Muscle of back (tissue), 3 donors: ENCODE measurements at regions not wholly inside any gene's neighbourhood (a gene's known extent, or its start where the extent isn't known, plus 50 kb on each side); places are given as distances from the start of the nearest gene placed in this dataset.
A peak's percentile ranks its signal among the peaks of the same experiment; 100 is the strongest.
"Not testable (repeated sequence)": the region's sequence is repeated elsewhere in the genome, so short reads cannot be mapped to it uniquely, and the experiment has no call there.

ENCODE experiments used
- DNase-seq, 3 donors: peaks; one replicate each; pipeline versions ENCODE4 v3.0.0 to v3.0.0-alpha.2; 2013

DNA sequence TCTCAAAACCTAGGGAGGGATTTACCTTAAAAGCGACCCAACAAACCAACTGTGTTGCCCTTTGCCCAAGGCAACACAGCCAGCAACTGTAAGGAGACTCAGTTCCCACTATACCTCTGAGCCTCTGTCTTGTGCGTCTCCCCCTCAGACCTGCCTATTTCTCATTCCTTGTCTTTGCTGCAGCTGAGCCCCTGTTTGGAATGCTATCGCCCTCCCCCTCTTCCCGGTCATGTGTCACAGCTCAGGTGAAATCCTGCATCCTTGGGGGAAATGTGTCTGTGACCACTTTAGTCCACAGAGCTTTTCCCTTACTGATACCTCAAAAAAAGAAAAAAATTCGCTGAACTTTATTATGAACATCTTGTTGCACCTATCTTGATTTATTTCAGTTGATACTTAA is 52.0 kb upstream of the LRIG1 start:
- DNase-seq: no peak

DNA sequence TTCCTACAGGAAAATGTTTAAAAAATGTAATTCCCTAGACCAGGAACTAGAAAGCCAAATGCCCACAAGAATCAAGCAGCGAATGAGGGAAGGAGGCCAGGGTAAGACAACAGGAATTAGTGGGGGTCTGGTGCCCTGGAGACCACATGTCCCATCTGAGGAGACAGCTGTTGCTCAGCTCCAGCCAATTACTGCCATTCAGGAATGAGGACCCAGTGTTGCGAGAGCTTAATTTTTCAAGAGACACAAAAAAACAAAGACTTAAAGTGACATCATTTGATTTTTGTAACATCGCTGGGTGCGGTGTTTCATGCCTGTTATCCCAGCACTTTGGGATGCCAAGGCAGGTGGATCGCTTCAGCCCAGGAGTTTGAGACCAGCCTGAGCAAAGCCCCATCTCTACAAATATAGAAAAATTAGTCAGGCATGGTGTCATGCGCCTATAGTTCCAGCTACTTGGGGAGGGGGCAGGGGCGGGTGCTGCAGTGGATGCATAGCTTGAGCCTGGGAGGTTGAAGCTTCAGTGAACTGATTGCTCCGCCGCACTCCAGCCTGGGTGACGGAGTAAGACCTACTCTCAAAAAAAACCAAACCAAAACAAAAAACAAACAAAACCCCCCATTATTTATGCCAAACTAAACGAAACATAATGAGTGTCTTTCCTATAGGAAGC is 52.8 kb upstream of the LRIG1 start:
- peak in 1 of 3 donors; percentile 38 for DNase-seq

DNA sequence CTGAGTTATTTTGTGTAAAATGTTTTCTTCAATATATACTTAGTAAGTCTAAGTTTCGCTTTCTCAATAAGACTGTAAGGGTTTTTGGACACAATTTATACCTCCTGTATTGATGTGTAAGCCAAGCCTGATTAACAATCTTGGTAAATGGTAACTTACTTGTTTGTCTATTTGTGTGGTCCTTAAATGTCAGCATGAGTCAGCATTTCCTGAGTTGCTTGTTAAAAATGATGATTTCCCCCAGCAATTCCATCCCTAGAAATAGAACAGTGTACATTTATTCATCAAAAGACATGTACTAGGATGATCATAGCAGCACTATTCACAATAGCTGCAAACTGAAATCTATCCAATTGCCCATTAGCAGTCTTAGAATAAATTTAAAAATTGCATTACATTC is 53.4 kb upstream of the LRIG1 start:
- DNase-seq: peak in 1 of 3 donors; percentile 30

DNA sequence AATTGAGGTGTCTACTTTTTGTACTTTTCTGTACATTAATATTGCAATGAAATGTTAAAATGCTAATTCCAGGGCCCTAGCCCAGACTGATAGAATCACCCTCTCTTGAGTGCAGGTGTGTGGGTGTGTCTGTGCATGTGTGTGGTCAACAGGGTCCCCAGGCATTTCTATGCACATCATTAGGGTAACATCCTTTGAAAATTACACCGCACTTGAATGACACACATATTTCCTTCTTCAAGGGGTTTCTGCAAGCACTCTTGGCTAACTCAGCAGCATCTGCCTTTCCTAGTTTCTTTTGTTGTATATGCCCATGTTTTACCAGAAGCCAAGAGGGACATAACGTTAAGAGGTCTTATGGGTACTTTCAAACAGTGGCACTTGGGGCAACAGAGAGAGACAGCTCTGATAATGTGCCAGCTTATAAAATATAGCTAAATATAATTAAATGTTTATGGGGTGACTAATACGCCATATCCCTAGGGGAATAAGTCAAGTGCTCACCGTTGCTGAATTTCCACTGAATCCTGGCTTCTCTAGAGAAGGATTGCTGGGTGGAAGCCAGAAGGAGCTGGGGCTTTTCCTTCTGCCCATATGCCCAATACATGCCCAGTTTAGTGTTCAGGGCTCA is 54.5 kb upstream of the LRIG1 start:
- no peak for DNase-seq

- no peak for DNase-seq
Measured at GRCh38 chr3:66557170-66557569, 56.3 kb upstream of the LRIG1 start.

DNA sequence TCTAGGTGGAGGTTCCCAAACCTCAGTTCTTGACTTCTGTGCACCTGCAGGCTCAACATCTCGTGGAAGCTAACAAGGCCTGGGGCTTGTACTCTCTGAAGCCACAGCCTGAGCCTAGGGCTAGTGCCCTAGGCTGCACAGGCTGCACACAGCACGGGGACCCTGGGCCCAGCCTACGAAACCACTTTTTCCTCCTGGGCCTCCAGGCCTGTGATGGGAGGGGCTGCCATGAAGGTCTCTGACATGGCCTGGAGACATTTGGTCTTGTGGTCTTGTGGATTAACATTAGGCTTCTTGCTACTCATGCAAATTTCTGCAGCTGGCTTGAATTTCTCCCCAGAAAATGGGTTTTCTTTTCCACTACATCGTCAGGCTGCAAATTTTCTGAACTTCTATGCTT is 59.1 kb upstream of the LRIG1 start:
- DNase-seq: not testable (repeated sequence)

GRCh38 chr3:66561367-66561766 is 60.5 kb upstream of the LRIG1 start:
- no peak for DNase-seq

DNA sequence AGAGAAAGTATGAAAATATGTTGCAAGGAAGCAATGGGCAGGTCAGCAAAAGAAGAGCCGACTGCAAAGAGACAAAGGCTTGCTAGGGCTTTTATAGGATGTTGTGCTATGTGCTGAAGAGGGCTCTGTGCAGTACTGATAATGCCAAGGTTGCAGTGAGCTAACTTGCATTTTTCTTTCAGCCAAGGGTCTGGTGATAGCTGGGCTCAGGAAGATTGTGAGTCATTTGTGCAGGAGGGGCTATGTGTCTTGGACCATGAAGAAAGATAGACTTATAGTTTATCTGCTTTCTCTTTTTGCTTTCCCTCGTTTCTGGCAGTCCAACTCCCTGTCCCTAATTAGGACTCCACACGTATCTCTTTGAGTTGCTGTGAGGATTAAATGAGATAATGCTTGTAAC is 64.5 kb upstream of the LRIG1 start:
- DNase-seq: no peak

DNA sequence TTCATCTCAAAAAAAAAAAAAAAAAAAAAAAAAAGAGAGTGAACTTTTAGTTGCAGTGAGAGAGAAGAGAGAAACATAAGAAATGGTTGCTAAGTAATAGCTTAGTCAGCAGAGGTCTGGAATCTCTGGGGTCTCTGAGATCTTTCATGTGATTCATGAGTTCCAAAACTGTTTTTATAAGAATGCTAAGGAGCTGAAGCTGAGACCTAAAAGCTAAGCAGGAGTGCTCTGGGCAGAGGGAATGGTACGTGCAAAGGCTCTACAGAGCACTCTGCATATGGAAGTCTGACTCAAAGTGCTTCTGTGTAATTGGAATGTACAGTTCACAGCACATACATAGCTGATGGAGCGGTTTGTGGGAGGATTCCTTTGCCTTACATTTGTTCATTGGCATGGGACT is 66.3 kb upstream of the LRIG1 start:
- DNase-seq: peak; percentile 40 to 91 (median 70)

- peak; percentile 51 to 85 (median 70) for DNase-seq
Measured at GRCh38 chr3:66572090-66572675, 71.4 kb upstream of the LRIG1 start.

GRCh38 chr3:66572938-66573710 is 72.3 kb upstream of the LRIG1 start:
- DNase-seq: no peak

DNA sequence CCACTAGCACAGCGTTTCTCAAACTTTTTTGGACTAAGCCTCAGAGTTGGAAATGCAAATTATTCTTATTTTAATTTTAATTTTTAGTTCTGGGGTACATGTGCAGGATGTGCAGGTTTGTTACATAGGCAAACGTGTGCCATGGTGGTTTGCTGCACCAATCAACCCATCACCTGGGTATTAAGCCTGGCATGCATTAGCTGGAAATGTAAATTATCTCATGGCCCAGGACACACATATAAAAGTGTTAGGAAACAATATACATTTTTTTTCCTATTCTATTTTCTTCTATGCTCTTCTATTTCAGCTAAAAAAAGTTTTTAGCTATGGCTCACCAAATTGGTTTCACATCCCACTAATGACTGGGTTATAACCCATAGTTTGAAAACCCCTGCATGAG is 73.3 kb upstream of the LRIG1 start:
- DNase-seq: no peak

DNA sequence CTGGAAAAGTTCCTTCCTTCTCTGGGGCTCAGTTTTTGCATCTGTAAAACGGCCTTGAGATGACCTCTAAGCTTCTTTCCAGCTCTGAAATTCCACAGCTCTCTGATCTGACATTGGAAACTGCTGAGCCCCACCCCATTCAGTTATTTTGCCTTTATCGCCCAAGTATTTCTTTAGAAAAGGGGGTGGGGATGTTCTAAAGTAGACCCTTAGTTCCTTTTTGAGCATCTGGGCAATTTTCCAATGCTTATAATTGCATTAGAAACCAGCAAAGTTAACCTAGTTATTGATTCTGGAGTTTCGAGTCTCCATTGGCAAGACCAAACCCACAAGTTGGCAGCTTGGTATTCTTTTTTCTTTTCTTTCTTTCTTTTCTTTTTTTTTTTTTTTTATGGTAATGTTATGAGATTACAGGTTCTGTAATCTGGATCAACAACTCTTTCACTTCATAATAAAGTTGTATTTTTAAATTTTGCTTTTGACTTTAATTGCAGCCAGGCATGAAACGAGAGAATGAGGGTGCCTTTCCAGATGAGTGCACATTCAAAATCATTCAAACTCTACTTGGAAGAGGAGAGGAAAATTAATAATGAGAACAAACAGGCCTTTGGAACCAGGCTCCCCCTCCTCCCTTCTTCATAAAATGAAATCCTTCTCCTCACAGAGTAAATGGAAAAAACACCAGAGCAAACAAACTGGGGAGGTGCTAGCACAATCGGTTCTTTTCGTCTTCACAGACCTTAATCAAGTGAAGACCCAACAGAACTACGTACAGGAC is 76.8 kb upstream of the LRIG1 start:
- peak in 1 of 3 donors; percentile 44 for DNase-seq

DNA sequence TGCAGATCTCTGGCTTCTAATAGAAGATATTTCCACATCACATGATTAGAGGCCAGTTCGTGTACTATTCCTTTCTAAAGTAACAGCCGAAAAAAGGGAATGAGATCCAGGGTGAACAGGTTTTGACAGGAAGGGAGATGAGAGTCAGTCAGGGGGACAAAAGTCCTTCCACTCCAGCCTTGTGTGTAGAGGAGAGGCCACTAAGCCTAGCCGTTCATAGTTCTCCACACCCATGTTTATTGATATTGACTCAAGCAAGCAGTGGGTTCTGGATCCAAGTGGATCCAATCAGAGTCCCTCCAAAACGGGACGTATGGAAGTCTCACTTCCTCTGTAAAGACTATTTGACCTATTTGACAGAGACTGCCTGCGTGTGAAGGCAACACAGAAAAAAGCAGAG is 80.4 kb upstream of the LRIG1 start:
- DNase-seq: no peak

- peak in 1 of 3 donors; percentile 60 for DNase-seq
Measured at GRCh38 chr3:66582721-66583423, 82.0 kb upstream of the LRIG1 start.

DNA sequence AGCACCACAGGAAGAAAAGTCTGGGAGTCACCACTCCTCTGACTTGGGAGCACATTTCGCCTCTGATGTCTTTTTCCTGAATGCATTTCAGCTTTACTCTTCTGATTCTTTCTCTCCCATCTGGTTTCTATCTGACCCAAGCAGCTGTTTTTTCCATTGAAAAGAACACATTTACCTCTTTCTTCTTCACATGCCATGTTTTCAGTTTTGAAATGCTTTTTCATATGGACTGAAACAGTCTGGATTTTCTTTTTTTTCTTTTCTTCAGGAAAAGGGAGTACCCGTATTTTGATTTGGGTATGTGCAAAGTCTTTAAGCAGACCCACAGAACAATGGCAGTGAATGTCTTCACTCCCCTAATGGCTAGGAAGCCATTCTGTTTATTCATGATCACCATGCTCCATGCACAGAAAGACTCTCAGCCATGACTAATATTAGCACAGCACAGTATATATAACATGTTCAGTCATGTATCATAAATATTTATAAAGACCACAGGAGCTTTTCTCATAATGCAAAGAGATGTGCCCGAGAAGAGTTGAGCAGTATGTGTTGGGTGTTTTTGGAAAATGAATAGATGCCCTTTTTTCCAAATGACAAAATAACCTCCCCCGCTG is 82.7 kb upstream of the LRIG1 start:
- peak in 2 of 3 donors; percentile 66 to 81 for DNase-seq

DNA sequence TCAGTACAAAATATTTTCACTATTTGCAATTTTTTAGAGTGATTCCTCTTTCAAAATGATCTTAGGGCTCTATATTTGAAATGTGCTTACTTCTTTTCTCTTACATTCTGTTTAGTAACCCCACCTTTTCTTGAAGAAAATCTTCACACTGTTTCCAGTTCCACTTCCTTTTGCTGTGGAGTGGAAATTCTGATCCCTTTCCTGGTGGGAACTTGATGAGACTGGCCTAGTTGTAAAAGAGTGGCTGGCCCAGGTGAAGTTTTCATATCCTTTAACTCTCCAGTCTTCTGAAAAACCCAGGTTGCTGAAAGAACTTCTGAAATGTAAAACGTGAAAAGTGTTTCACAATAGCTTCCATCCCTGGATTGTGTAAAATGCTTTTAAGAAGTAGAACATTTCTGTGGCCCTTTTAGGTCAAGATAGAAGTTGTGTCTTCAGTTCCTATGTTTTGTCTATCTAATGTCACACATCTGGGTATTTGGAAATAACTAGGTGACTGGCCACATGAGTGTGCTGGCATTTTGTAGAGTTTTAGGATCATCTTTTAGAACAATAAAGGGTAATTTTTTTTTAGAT is 84.8 kb upstream of the LRIG1 start:
- DNase-seq: peak in 1 of 3 donors; percentile 36

- no peak for DNase-seq
Measured at GRCh38 chr3:66586853-66587252, 86.0 kb upstream of the LRIG1 start.

DNA sequence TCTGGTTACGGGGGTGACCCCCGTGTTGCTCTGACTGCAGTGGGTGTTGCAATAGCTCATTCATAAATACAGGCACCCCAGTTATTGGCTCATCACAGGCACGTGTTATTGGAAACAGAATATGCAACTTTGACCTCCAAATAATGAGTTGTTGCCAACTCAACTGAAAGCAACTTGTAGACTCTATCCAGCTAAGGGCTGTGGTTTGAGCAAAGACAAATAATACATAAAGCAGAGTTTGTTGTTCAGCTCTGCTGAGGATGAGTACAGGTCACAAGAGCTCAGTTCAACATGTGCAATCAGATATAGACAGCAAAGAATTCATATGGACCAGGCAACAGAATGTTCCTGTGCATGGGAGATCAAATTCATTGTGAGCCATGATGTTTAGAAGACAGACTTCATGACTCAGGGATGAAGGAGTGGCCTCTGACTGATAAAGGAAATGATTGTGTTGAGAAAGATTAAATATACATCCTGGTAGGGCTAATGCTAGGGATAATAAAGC is 87.6 kb upstream of the LRIG1 start:
- no peak for DNase-seq
